Stomach (tissue), 4 donors: ENCODE measurements at regions not wholly inside any gene's neighbourhood (a gene's known extent, or its start where the extent isn't known, plus 50 kb on each side); places are given as distances from the start of the nearest gene placed in this dataset.
"Not testable (repeated sequence)": the region's sequence is repeated elsewhere in the genome, so short reads cannot be mapped to it uniquely, and the experiment has no call there.

Source experiments
- CTCF ChIP-seq, 7 experiments: fragments of 450-650 bp in 4 of 7; fragments of 200-600 bp in 3 of 7; sonication (generic) in 3 of 7; IDR thresholded peaks; one replicate each; pipeline ENCODE4 v1.5.1; 2016 to 2019; ENCODE audit warnings: antibody characterized with exemption in 7 of 7, control low read depth in 2 of 7, mild to moderate bottlenecking in 1 of 7
- POLR2A ChIP-seq, 4 donors: fragments of 450-650 bp; IDR thresholded peaks; one replicate each; pipeline ENCODE4 v1.6.1; 2016; ENCODE audit warnings: antibody characterized with exemption in 4 of 4, control low read depth in 2 of 4, mild to moderate bottlenecking in 1 of 4, moderate library complexity in 1 of 4
- POLR2AphosphoS5 ChIP-seq, 3 donors: sonication (generic); formaldehyde crosslinking; IDR thresholded peaks; one replicate each; pipeline ENCODE4 v1.6.1; 2016; ENCODE audit warnings: antibody characterized with exemption in 3 of 3

GRCh38 chr5:7306556-7306955 is 89.4 kb upstream of the ADCY2 start:
- not testable (repeated sequence) for TF ChIP-seq CTCF, POLR2A, POLR2AphosphoS5 (IDR thresholded peaks at IDR 0.05)
